ENCODE measurements at regions not wholly inside any gene's neighbourhood (a gene's known extent, or its start where the extent isn't known, plus 50 kb on each side); places are given as distances from the start of the nearest gene placed in this dataset.

DNA sequence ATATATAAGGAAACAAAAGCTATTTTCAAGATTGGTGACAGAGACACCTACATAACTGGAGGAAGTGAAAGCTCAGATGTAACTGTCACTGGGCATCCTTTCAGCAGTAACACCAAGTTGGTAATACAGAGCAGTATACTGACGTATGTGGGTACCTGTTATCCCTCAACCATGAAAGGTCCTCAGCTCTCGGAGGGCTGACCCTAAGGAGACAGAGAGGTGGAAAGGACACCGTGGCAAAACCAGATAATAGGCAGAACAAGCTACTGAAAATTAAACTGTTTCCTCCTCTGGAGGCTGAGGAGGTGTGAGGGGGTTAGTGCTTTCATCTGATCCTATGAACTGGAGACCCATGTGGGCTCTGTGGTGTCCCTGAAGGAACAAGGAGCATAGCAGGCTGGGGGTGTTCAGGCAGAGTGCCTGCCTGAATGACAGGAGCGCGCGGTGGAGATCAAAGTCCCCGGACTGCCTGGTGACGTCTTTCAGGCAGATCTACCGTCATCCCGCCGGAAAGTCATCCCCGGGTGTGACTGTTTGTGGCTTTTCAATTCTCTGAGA is 130.2 kb upstream of the FSTL4 start:
- TF ChIP-seq, protein P1, sequence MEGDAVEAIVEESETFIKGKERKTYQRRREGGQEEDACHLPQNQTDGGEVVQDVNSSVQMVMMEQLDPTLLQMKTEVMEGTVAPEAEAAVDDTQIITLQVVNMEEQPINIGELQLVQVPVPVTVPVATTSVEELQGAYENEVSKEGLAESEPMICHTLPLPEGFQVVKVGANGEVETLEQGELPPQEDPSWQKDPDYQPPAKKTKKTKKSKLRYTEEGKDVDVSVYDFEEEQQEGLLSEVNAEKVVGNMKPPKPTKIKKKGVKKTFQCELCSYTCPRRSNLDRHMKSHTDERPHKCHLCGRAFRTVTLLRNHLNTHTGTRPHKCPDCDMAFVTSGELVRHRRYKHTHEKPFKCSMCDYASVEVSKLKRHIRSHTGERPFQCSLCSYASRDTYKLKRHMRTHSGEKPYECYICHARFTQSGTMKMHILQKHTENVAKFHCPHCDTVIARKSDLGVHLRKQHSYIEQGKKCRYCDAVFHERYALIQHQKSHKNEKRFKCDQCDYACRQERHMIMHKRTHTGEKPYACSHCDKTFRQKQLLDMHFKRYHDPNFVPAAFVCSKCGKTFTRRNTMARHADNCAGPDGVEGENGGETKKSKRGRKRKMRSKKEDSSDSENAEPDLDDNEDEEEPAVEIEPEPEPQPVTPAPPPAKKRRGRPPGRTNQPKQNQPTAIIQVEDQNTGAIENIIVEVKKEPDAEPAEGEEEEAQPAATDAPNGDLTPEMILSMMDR (IDR thresholded peaks at IDR 0.05), result no peak
- no peak for TF ChIP-seq POLR2A (IDR thresholded peaks at IDR 0.05)

Data from right lobe of liver (tissue), 4 donors.